Testis (tissue), 2 donors: ENCODE measurements at regions not wholly inside any gene's neighbourhood (a gene's known extent, or its start where the extent isn't known, plus 50 kb on each side); places are given as distances from the start of the nearest gene placed in this dataset.
"Not testable (repeated sequence)": the region's sequence is repeated elsewhere in the genome, so short reads cannot be mapped to it uniquely, and the experiment has no call there.

Source experiments
- DNase-seq: peaks from one replicate; pipeline ENCODE4 v3.0.0-alpha.2; 2019
- H3K27ac ChIP-seq, 2 donors: fragments of 200-600 bp; sonication (generic); one replicate each; pipeline ENCODE4 v1.5.1; 2019
- H3K27me3 ChIP-seq: fragments of 200-600 bp; sonication (generic); one replicate; pipeline ENCODE4 v1.5.1; 2019
- H3K36me3 ChIP-seq: fragments of 200-600 bp; sonication (generic); one replicate; pipeline ENCODE4 v1.5.1; 2017; ENCODE audit warnings: low read depth; ENCODE audit errors: missing control alignments
- H3K4me1 ChIP-seq: fragments of 200-600 bp; sonication (generic); one replicate; pipeline ENCODE4 v1.5.1; 2019
- H3K4me3 ChIP-seq, 2 donors: fragments of 200-600 bp; sonication (generic); one replicate each; pipeline ENCODE4 v1.5.1; 2017 to 2019
- H3K9me3 ChIP-seq: fragments of 200-600 bp; sonication (generic); one replicate; pipeline ENCODE4 v1.5.1; 2017
- POLR2A ChIP-seq: fragments of 450-650 bp; IDR thresholded peaks from one replicate; pipeline ENCODE4 v1.6.1; 2017; ENCODE audit warnings: antibody characterized with exemption, mild to moderate bottlenecking, moderate library complexity
- WGBS, 2 donors: methylation state at CpG; one replicate each; pipeline ENCODE4 v1.1.5; 2018; 5-methylcytosine and 5-hydroxymethylcytosine counted together
- intact Hi-C: fragments of 100-400 bp; cut with DNase I; formaldehyde crosslinking; loops from one replicate; pipeline ENCODE4 v1.15.1; 2023; ENCODE audit warnings: low total_unique reads
- TF ChIP-seq, protein P1 (sequence below), 3 experiments: fragments of 450-650 bp in 2 of 3; fragments of 200-600 bp in 1 of 3; sonication (generic) in 1 of 3; IDR thresholded peaks; one replicate each; pipeline ENCODE4 v1.5.1; 2016 to 2019; ENCODE audit warnings: antibody characterized with exemption in 3 of 3, mild to moderate bottlenecking in 2 of 3, moderate library complexity in 1 of 3

DNA sequence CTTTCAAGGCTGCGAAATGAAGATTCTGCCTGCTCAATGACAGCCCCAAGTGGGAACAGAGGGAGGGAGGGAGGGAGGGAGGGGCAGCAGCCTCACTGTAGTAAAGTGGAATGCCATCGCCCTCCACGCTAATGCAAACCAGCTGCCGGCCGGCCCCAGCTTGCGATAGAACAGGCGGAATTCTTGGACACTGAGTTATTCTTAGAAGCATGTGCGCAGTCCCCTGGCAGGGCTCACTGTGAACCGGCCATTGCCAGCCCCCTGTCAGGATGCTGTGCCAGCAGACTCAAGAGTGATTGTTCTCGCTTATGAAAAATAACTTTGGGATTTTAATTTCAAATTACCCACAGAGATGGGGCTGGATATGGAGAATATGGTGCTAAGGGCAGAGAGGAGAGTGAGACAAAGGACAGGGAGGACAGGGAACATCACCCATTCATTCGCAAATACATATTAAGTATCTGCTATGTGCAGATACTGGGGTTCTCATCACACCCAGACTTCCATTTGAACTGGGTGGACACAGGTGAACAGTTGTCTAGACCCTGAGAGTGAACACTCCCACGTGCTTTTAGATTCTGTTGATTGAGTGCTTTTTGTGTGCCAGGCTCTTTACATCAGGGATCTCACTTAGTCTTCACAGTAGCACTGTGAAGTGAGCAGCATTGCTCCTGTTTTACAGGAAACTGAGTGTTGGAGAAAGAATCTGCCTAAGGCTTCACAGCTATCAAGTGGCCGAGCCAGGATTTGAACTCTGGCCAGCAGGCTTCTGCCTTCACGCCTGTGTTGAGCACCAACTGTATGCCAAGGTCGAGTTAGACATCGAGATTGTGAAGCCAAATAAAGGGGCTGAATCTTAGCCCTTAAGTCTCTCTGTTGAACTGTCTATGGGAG lies 192.9 kb downstream of the C12orf75 start:
- Histone ChIP-seq H3K27me3 (no peaks in the 10 kb centered on the region), H3K4me1 (peaks cover 9% of the 10 kb centered on the region), H3K36me3 (no peaks in the 10 kb centered on the region), H3K4me3 (no peak overlapping the region), H3K27ac (no peak overlapping the region), H3K9me3 (no peaks in the 10 kb centered on the region)
- 39 to 49% methylated on average over 16 of the region's 16 CpGs for WGBS, 2 donors
- no peak for TF ChIP-seq POLR2A
- TF ChIP-seq, protein P1, sequence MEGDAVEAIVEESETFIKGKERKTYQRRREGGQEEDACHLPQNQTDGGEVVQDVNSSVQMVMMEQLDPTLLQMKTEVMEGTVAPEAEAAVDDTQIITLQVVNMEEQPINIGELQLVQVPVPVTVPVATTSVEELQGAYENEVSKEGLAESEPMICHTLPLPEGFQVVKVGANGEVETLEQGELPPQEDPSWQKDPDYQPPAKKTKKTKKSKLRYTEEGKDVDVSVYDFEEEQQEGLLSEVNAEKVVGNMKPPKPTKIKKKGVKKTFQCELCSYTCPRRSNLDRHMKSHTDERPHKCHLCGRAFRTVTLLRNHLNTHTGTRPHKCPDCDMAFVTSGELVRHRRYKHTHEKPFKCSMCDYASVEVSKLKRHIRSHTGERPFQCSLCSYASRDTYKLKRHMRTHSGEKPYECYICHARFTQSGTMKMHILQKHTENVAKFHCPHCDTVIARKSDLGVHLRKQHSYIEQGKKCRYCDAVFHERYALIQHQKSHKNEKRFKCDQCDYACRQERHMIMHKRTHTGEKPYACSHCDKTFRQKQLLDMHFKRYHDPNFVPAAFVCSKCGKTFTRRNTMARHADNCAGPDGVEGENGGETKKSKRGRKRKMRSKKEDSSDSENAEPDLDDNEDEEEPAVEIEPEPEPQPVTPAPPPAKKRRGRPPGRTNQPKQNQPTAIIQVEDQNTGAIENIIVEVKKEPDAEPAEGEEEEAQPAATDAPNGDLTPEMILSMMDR (IDR thresholded peaks at IDR 0.05): no peak
- intact Hi-C loops: no loop called here
- peak; percentile 50 for DNase-seq

DNA sequence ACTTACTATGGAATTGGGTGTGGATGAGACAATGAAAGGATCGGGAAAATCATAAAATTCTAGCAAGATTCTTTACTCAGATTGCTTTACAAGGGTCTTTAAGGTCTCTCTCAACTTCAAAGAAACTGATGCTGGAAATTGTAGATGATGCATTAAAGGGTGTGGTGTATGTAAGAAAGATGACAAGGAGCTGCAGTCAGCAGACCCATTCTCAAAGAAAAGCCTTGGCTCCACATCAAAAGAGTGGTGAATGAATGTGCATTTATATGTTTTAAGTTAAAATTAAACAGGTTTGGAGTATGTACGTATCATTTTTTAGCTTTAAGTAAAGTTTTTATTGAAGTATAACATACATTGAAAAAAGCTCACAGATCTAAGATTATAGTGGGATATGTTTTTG lies 194.5 kb downstream of the C12orf75 start:
- Histone ChIP-seq H3K4me3 (no peak overlapping the region), H3K27me3 (no peaks in the 10 kb centered on the region), H3K27ac (no peak overlapping the region), H3K4me1 (peaks cover 9% of the 10 kb centered on the region), H3K36me3 (no peaks in the 10 kb centered on the region), H3K9me3 (no peaks in the 10 kb centered on the region)
- no peak for DNase-seq
- WGBS, 2 donors: 90 to 93% methylated on average over 2 of the region's 2 CpGs
- intact Hi-C loops: no loop called here
- no peak for TF ChIP-seq POLR2A
- TF ChIP-seq, protein P1 (IDR thresholded peaks at IDR 0.05): no peak

DNA sequence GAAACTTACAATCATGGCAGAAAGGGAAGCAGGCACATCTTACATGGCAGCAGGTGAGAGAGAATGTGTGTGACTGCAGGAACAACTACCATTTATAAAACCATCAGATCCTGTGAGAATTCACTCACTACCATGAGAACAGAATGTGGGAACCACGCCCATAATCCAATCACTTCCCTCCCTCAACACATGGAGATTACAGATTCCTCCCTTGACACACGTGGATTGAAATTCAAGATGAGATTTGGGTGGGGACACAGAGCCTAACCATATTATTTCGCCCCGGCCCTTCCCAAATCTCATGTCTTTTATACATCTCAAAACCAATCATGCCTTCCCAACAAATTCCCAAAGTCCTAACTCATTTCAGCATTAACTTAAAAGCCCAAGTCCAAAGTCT lies 203.6 kb downstream of the C12orf75 start:
- Histone ChIP-seq H3K36me3 (no peaks in the 10 kb centered on the region), H3K27ac (no peak overlapping the region), H3K4me1 (no peaks in the 10 kb centered on the region), H3K9me3 (no peaks in the 10 kb centered on the region), H3K4me3 (no peak overlapping the region), H3K27me3 (no peaks in the 10 kb centered on the region)
- no peak for DNase-seq
- intact Hi-C loops: no loop called here
- TF ChIP-seq, protein P1 (IDR thresholded peaks at IDR 0.05): no peak
- no peak for TF ChIP-seq POLR2A
- WGBS, 2 donors: 88 to 96% methylated on average over 4 of the region's 4 CpGs

DNA sequence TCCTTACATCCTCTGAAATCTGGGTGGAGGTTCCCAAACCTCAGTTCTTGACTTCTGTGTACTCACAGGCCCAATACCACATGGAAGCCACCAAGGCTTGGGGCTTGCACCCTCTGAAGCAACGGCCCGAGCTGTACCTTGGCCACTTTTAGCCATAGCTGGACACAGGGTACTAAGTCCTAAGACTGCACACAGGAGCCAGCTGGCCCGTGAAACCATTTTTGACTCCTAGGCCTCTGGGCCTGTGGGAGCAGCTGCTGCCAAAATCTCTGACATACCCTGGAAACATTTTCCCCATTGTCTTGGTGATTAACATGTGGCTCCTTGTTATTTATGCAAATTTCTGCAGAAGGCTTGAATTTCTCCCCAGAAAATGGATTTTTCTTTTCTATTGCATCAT lies 204.5 kb downstream of the C12orf75 start:
- H3K4me3 ChIP-seq, H3K27ac ChIP-seq, DNase-seq, H3K4me1 ChIP-seq, H3K27me3 ChIP-seq, H3K36me3 ChIP-seq, H3K9me3 ChIP-seq, intact Hi-C loops: not testable (repeated sequence)
- WGBS, 2 donors: 96 to 98% methylated on average over 3 of the region's 3 CpGs

DNA sequence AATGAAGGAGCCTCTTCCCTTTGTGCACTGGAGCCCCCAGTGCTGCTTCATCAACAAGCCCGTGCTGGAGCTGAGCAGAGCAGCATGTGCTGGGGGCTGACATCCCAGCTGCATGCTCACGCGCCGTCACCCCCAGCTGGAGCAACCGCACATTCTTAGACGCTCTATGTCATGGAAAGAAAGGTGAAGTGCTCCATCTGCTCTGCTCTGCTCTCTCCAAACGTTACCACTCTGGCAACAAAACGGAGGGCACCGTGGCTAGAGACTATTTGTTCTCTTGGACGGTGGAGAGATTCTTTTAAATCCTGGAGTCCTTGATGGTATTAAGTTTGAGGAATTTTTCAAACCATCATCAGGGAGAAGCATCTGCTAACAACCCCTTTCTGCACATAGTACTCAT lies 208.4 kb downstream of the C12orf75 start:
- TF ChIP-seq POLR2A: no peak
- TF ChIP-seq, protein P1 (IDR thresholded peaks at IDR 0.05): no peak
- Histone ChIP-seq H3K27me3 (no peaks in the 10 kb centered on the region), H3K9me3 (no peaks in the 10 kb centered on the region), H3K27ac (no peak overlapping the region), H3K4me3 (no peak overlapping the region), H3K4me1 (no peaks in the 10 kb centered on the region), H3K36me3 (no peaks in the 10 kb centered on the region)
- DNase-seq: no peak
- intact Hi-C loops: no loop called here
- 58 to 87% methylated on average over 10 of the region's 10 CpGs for WGBS, 2 donors
